ENCODE measurements at regions not wholly inside any gene's neighbourhood (a gene's known extent, or its start where the extent isn't known, plus 50 kb on each side); places are given as distances from the start of the nearest gene placed in this dataset.

DNA sequence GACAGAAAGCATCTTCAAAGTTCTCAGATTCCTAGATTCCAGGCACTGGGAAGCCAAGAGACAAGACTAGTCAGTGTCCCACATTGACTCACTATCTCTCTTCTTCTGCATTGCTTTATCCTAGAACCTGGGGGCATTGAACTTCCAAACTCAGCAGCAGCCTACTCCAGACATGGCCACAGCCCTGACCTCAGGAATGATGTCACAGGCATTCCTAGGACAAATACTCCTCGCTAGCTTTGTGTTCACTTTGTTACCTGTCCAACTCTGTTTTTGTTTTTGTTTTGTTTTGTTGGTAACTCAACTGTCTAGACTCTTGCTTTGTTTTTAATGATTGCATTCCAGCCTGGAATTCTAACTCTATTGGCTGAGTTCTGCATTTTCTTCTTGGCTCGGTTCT lies 449.3 kb upstream of the SPHKAP start:
- TF ChIP-seq, protein P1, sequence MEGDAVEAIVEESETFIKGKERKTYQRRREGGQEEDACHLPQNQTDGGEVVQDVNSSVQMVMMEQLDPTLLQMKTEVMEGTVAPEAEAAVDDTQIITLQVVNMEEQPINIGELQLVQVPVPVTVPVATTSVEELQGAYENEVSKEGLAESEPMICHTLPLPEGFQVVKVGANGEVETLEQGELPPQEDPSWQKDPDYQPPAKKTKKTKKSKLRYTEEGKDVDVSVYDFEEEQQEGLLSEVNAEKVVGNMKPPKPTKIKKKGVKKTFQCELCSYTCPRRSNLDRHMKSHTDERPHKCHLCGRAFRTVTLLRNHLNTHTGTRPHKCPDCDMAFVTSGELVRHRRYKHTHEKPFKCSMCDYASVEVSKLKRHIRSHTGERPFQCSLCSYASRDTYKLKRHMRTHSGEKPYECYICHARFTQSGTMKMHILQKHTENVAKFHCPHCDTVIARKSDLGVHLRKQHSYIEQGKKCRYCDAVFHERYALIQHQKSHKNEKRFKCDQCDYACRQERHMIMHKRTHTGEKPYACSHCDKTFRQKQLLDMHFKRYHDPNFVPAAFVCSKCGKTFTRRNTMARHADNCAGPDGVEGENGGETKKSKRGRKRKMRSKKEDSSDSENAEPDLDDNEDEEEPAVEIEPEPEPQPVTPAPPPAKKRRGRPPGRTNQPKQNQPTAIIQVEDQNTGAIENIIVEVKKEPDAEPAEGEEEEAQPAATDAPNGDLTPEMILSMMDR (conservative IDR thresholded peaks at IDR 0.05 in 1 of 2, IDR thresholded peaks at IDR 0.05 in 1 of 2; ENCODE audit: low read depth in 1 of 2, low read length in 2 of 2) = no peak
- no peak for TF ChIP-seq EZH2 (IDR thresholded peaks at IDR 0.05; ENCODE audit: low read length, missing control alignments)
- H3K4me2 ChIP-seq (ENCODE audit: extremely low read depth, insufficient read depth, low read length) = no peak overlapping the region
- no peaks in the 10 kb centered on the region for H3K36me3 ChIP-seq (ENCODE audit: control insufficient read depth, insufficient read depth, low read length)
- no peak overlapping the region for H2AFZ ChIP-seq (ENCODE audit: low read length)
- H3K27me3 ChIP-seq (ENCODE audit: control insufficient read depth, insufficient read depth, low read length) = no peaks in the 10 kb centered on the region
- DNase-seq (ENCODE audit: low read depth in 2 of 2) = no peak
- no peaks in the 10 kb centered on the region for H3K9me3 ChIP-seq (ENCODE audit: control insufficient read depth, insufficient read depth, low read depth, low read length)
- no peak overlapping the region for H3K4me3 ChIP-seq (replicated peaks in 1 of 4; ENCODE audit: control extremely low read depth in 1 of 4, insufficient read depth in 1 of 4, low read depth in 3 of 4, low read length in 4 of 4)
- no peaks in the 10 kb centered on the region for H4K20me1 ChIP-seq (ENCODE audit: control insufficient read depth, extremely low read depth, insufficient read depth, low read length)
- H3K9ac ChIP-seq (ENCODE audit: insufficient read depth, low read length) = no peak overlapping the region
- peaks cover 4% of the 10 kb centered on the region for H3K4me1 ChIP-seq (ENCODE audit: control insufficient read depth, extremely low read depth, insufficient read depth, low read length)
- H3K79me2 ChIP-seq (ENCODE audit: control insufficient read depth, insufficient read depth, low read length) = no peaks in the 10 kb centered on the region
- H3K27ac ChIP-seq (ENCODE audit: insufficient read depth, low read length) = no peak overlapping the region

DNA sequence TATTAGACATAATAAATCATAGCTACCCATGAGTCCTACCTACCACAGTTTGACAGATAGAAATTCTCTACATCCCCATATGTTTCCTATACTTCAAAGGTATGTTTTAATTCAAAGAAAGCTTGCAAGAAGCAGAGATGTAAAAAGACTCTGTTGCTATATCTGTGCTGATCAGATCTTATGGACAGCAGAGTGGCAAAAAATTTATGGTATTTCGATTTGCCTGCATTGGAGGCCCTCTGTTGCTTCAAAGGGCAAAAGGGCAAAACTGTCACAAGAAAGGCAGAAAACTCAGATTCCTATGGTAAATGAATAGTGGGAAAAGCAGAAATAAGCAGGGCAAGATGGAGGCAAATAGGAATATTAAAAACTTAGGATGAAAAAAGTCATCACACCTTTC lies 447.8 kb upstream of the SPHKAP start:
- no peaks in the 10 kb centered on the region for H4K20me1 ChIP-seq (ENCODE audit: control insufficient read depth, extremely low read depth, insufficient read depth, low read length)
- H3K4me2 ChIP-seq (ENCODE audit: extremely low read depth, insufficient read depth, low read length) = no peak overlapping the region
- no peak overlapping the region for H3K9ac ChIP-seq (ENCODE audit: insufficient read depth, low read length)
- no peaks in the 10 kb centered on the region for H3K27me3 ChIP-seq (ENCODE audit: control insufficient read depth, insufficient read depth, low read length)
- H3K79me2 ChIP-seq (ENCODE audit: control insufficient read depth, insufficient read depth, low read length) = no peaks in the 10 kb centered on the region
- H3K4me1 ChIP-seq (ENCODE audit: control insufficient read depth, extremely low read depth, insufficient read depth, low read length) = peaks cover 4% of the 10 kb centered on the region
- DNase-seq (ENCODE audit: low read depth in 2 of 2) = no peak
- no peaks in the 10 kb centered on the region for H3K36me3 ChIP-seq (ENCODE audit: control insufficient read depth, insufficient read depth, low read length)
- H3K27ac ChIP-seq (ENCODE audit: insufficient read depth, low read length) = no peak overlapping the region
- TF ChIP-seq EZH2 (IDR thresholded peaks at IDR 0.05; ENCODE audit: low read length, missing control alignments) = no peak
- TF ChIP-seq, protein P1 (conservative IDR thresholded peaks at IDR 0.05 in 1 of 2, IDR thresholded peaks at IDR 0.05 in 1 of 2; ENCODE audit: low read depth in 1 of 2, low read length in 2 of 2) = no peak
- H3K4me3 ChIP-seq (replicated peaks in 1 of 4; ENCODE audit: control extremely low read depth in 1 of 4, insufficient read depth in 1 of 4, low read depth in 3 of 4, low read length in 4 of 4) = no peak overlapping the region
- no peaks in the 10 kb centered on the region for H3K9me3 ChIP-seq (ENCODE audit: control insufficient read depth, insufficient read depth, low read depth, low read length)
- no peak overlapping the region for H2AFZ ChIP-seq (ENCODE audit: low read length)

DNA sequence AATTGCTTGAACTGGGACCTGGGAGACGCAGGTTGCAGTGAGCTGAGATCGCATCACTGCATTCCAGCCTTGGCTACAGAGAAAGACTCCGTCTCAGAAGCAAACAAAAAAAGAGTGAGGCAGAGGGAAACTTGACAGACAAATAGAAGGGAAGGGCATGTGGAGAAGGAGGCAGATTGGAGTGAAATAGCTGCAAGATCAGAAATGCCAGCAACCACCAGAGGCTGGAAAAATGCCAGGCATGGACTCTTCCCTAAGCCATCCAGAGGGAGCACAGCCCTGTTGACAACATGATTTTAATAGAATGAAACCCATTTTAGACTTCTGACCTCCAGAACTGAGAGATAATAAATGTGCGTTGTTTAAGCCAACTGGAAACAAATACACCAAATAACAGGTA lies 447.2 kb upstream of the SPHKAP start:
- Histone ChIP-seq H3K9ac (ENCODE audit: insufficient read depth, low read length) (no peak overlapping the region), H3K27ac (ENCODE audit: insufficient read depth, low read length) (no peak overlapping the region), H3K4me3 (replicated peaks in 1 of 4; ENCODE audit: control extremely low read depth in 1 of 4, insufficient read depth in 1 of 4, low read depth in 3 of 4, low read length in 4 of 4) (no peak overlapping the region), H3K36me3 (ENCODE audit: control insufficient read depth, insufficient read depth, low read length) (no peaks in the 10 kb centered on the region), H4K20me1 (ENCODE audit: control insufficient read depth, extremely low read depth, insufficient read depth, low read length) (no peaks in the 10 kb centered on the region), H3K27me3 (ENCODE audit: control insufficient read depth, insufficient read depth, low read length) (no peaks in the 10 kb centered on the region), H3K79me2 (ENCODE audit: control insufficient read depth, insufficient read depth, low read length) (no peaks in the 10 kb centered on the region), H3K9me3 (ENCODE audit: control insufficient read depth, insufficient read depth, low read depth, low read length) (no peaks in the 10 kb centered on the region), H3K4me1 (ENCODE audit: control insufficient read depth, extremely low read depth, insufficient read depth, low read length) (peaks cover 4% of the 10 kb centered on the region), H2AFZ (ENCODE audit: low read length) (no peak overlapping the region), H3K4me2 (ENCODE audit: extremely low read depth, insufficient read depth, low read length) (no peak overlapping the region)
- TF ChIP-seq, protein P1 (conservative IDR thresholded peaks at IDR 0.05 in 1 of 2, IDR thresholded peaks at IDR 0.05 in 1 of 2; ENCODE audit: low read depth in 1 of 2, low read length in 2 of 2) = no peak
- TF ChIP-seq EZH2 (IDR thresholded peaks at IDR 0.05; ENCODE audit: low read length, missing control alignments) = no peak
- DNase-seq (ENCODE audit: low read depth in 2 of 2) = no peak
